GM10248 (cell line): ENCODE measurements at regions not wholly inside any gene's neighbourhood (a gene's known extent, or its start where the extent isn't known, plus 50 kb on each side); places are given as distances from the start of the nearest gene placed in this dataset.

Source experiments
- CTCF ChIA-PET: fragments of 300-600 bp; sonication (Branson Sonifier 250); formaldehyde crosslinking; extraction: SDS; loops from one replicate; lab custom pipeline; 2021; ENCODE audit warnings: antibody characterized with exemption; lab: Yijun Ruan, JAX
- POLR2A ChIA-PET: fragments of 350-650 bp; sonication (Branson Sonifier 250); formaldehyde crosslinking; extraction: SDS; loops from one replicate; lab custom pipeline; 2020; ENCODE audit warnings: antibody characterized with exemption; lab: Yijun Ruan, JAX
- DNase-seq: peaks from one replicate; pipeline ENCODE4 v3.0.0; 2012; ENCODE audit errors: extremely low spot score
- TF ChIP-seq, protein P1 (sequence below): IDR thresholded peaks from 2 replicates; pipeline ENCODE4 v1.5.1; 2012; ENCODE audit warnings: mild to moderate bottlenecking, low read depth; ENCODE audit errors: extremely low read depth, missing control alignments, control extremely low read depth

DNA sequence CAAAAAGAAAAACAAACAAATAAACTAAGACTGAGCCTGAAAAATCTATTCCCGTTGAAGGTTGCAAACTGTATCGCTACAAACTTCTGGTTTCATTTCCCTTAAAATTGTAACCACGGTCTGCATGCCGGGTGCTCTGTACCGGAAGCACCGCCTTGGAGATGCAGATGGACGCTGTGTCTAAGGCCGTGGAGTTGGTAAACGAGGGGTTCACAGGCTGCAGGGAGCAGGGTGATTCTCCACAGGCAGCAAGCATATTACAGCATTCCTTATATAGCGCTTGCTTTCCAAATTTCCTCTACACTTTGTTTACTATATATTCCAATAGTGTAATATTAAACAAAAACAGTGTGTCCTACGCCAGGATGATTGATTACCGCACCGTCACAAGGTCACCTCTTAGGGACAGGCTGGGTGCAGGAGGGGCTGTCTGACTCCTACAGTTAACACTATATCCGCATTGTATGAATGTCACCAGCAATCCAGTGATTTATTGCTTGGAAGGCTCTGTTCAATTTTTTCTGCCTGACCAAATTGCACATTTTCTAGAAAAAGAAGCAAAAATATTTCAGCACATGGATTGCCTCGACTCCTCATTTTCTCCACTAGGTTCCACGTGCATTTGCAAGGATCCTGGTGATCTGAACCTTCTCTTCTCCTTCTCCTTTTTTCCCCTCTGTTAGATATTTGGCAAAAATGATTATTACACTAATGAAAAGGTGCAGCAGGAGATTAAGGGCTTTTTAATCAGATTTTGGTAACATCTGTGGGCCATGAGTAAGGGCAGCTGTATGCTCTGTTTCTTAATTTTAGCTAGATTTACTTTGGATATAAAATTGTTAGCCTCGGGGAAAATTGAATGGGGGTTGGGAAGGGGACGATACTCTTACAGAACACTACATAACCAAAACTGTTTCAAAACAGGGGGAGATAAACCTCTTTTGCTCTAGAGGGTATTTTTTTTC is 325.8 kb upstream of the MGMT start:
- TF ChIP-seq, protein P1, sequence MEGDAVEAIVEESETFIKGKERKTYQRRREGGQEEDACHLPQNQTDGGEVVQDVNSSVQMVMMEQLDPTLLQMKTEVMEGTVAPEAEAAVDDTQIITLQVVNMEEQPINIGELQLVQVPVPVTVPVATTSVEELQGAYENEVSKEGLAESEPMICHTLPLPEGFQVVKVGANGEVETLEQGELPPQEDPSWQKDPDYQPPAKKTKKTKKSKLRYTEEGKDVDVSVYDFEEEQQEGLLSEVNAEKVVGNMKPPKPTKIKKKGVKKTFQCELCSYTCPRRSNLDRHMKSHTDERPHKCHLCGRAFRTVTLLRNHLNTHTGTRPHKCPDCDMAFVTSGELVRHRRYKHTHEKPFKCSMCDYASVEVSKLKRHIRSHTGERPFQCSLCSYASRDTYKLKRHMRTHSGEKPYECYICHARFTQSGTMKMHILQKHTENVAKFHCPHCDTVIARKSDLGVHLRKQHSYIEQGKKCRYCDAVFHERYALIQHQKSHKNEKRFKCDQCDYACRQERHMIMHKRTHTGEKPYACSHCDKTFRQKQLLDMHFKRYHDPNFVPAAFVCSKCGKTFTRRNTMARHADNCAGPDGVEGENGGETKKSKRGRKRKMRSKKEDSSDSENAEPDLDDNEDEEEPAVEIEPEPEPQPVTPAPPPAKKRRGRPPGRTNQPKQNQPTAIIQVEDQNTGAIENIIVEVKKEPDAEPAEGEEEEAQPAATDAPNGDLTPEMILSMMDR = no peak
- CTCF ChIA-PET = no interaction called here
- POLR2A ChIA-PET = no interaction called here
- no peak for DNase-seq

DNA sequence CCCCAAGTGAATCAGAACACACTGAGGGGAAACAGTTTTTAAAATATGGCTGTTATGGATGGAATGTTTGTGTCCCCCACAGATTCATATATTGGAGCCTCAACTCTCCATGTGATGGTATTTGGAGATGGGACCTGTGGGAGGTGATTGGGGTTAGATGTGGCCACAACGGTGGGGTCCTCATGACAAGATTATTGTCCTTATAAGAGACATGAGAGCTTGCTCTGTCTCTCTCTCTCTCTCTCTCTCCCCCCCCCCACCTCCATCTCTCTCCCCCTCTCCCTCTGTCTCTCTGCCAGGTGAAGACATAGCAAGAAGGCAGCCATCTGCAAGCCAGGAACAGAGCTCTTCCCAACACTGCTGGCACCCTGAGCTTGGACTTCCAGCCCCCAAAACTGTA is 315.8 kb upstream of the MGMT start:
- ChIA-PET CTCF (interaction anchor here (1.1 kb wide), 1 partner anchor 51 kb away, joined by 3 read pairs; no protein-coding TSS in a partner anchor), POLR2A (no interaction called here)
- DNase-seq = no peak
- TF ChIP-seq, protein P1 = no peak

- ChIA-PET POLR2A (no interaction called here), CTCF (no interaction called here)
- TF ChIP-seq, protein P1 = no peak
- no peak for DNase-seq
Measured at GRCh38 chr10:129156406-129156805, 310.6 kb upstream of the MGMT start.

- POLR2A ChIA-PET = no interaction called here
- CTCF ChIA-PET = no interaction called here
- DNase-seq = no peak
- TF ChIP-seq, protein P1 = no peak
Measured at GRCh38 chr10:129157185-129157584, 309.9 kb upstream of the MGMT start.

DNA sequence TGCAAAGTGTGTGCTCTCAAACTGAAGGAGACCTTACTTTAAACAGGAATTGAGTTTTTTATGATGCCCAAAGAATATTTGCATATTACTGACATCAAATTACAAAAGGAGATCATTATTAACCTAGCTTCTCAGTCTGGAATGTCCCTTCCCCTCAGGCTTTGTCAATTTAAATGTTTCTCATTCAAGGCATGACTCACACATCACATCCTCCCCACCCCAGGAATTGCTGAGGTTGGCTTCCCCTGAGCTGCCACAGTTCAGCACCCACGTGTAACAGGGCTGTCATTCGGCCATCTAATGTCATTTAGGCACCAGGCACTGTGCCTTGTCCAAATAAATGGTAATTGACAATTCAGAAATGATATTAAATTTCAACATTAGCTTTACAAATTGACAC is 305.9 kb upstream of the MGMT start:
- ChIA-PET CTCF (no interaction called here), POLR2A (no interaction called here)
- TF ChIP-seq, protein P1 = no peak
- no peak for DNase-seq

- TF ChIP-seq, protein P1 = no peak
- DNase-seq = no peak
- POLR2A ChIA-PET = no interaction called here
- CTCF ChIA-PET = interaction anchor here (1.2 kb wide), 1 partner anchor 10 kb away, joined by 3 read pairs; no protein-coding TSS in a partner anchor
Measured at GRCh38 chr10:129163531-129163930, 303.5 kb upstream of the MGMT start.
